ENCODE measurements at regions not wholly inside any gene's neighbourhood (a gene's known extent, or its start where the extent isn't known, plus 50 kb on each side); places are given as distances from the start of the nearest gene placed in this dataset.

DNA sequence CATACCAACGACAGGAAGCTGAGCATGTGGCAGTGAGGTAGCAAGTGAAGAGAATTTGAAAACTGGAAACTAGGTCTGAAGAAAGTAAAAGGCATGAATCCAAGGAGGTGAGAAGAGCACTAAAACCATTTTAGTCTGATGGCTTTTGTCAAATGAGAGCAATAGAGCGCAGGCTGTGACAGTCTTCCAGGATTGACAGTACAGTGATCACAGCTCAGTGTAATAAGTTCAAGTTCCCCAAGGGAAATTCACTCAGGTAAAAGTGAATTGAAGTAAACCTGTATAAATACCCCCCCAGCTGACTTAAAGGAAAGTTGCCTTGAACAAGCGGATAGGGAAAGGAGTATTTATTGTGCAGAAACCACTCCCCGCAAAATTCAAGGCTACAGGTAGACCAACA lies 224.2 kb upstream of the CRBN start:
- Histone ChIP-seq H3K4me3 (no peak overlapping the region), H3K27me3 (no peaks in the 10 kb centered on the region), H3K9me3 (peaks cover 0 to 24% (median 16%) of the 10 kb centered on the region in 4 donors), H3K4me1 (no peaks in the 10 kb centered on the region), H3K36me3 (no peaks in the 10 kb centered on the region), H3K27ac (replicated peaks in 1 of 4) (no peak overlapping the region)
- intact Hi-C loops (cut with DNase I) = no loop called here
- no peak for DNase-seq (ENCODE audit: extremely low spot score)
- TF ChIP-seq, protein P1, sequence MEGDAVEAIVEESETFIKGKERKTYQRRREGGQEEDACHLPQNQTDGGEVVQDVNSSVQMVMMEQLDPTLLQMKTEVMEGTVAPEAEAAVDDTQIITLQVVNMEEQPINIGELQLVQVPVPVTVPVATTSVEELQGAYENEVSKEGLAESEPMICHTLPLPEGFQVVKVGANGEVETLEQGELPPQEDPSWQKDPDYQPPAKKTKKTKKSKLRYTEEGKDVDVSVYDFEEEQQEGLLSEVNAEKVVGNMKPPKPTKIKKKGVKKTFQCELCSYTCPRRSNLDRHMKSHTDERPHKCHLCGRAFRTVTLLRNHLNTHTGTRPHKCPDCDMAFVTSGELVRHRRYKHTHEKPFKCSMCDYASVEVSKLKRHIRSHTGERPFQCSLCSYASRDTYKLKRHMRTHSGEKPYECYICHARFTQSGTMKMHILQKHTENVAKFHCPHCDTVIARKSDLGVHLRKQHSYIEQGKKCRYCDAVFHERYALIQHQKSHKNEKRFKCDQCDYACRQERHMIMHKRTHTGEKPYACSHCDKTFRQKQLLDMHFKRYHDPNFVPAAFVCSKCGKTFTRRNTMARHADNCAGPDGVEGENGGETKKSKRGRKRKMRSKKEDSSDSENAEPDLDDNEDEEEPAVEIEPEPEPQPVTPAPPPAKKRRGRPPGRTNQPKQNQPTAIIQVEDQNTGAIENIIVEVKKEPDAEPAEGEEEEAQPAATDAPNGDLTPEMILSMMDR (IDR thresholded peaks at IDR 0.05) = no peak
- TF ChIP-seq POLR2AphosphoS5 (IDR thresholded peaks at IDR 0.05) (no peak), EP300 (IDR thresholded peaks at IDR 0.05) (no peak), POLR2A (IDR thresholded peaks at IDR 0.05; ENCODE audit: low read depth) (no peak)
- 93% methylated on average over 4 of the region's 4 CpGs for WGBS

- intact Hi-C loops (cut with DNase I) = no loop called here
- no peaks in the 10 kb centered on the region for H3K36me3 ChIP-seq
Observed at GRCh38 chr3:3392946-3393345, 213.5 kb upstream of the CRBN start.

GRCh38 chr3:3383461-3383860 lies 204.0 kb upstream of the CRBN start:
- whole genome bisulfite sequencing = 70% methylated on average over 4 of the region's 4 CpGs
- no peaks in the 10 kb centered on the region for H3K27me3 ChIP-seq
- H3K9me3 ChIP-seq = no peaks in the 10 kb centered on the region
- no peak for DNase-seq (ENCODE audit: extremely low spot score)
- H3K27ac ChIP-seq (replicated peaks in 1 of 4) = no peak overlapping the region
- intact Hi-C loops (cut with DNase I) = no loop called here
- H3K4me1 ChIP-seq = no peaks in the 10 kb centered on the region
- H3K4me3 ChIP-seq = no peak overlapping the region
- H3K36me3 ChIP-seq = no peaks in the 10 kb centered on the region
- TF ChIP-seq EP300 (IDR thresholded peaks at IDR 0.05) = no peak
- no peak for TF ChIP-seq POLR2AphosphoS5 (IDR thresholded peaks at IDR 0.05)
- TF ChIP-seq POLR2A (IDR thresholded peaks at IDR 0.05; ENCODE audit: low read depth) = no peak
- TF ChIP-seq, protein P1 (IDR thresholded peaks at IDR 0.05) = no peak

More at GRCh38 chr3:3392946-3393345, 213.5 kb upstream of the CRBN start:
- no peak for DNase-seq (ENCODE audit: extremely low spot score)
- peaks cover 0 to 8% (median 2%) of the 10 kb centered on the region in 4 donors for H3K9me3 ChIP-seq
- TF ChIP-seq POLR2AphosphoS5 (IDR thresholded peaks at IDR 0.05) (no peak), EP300 (IDR thresholded peaks at IDR 0.05) (no peak), POLR2A (IDR thresholded peaks at IDR 0.05; ENCODE audit: low read depth) (no peak)
- TF ChIP-seq, protein P1 (IDR thresholded peaks at IDR 0.05) = no peak
- H3K4me3 ChIP-seq = no peak overlapping the region
- no peaks in the 10 kb centered on the region for H3K4me1 ChIP-seq
- no peaks in the 10 kb centered on the region for H3K27me3 ChIP-seq
- no peak overlapping the region for H3K27ac ChIP-seq (replicated peaks in 1 of 4)
- 100% methylated on average over 1 of the region's 1 CpG for WGBS

- H3K36me3 ChIP-seq = no peaks in the 10 kb centered on the region
- H3K27me3 ChIP-seq = no peaks in the 10 kb centered on the region
- peaks cover 0 to 18% (median 5%) of the 10 kb centered on the region in 4 donors for H3K9me3 ChIP-seq
- no peaks in the 10 kb centered on the region for H3K4me1 ChIP-seq
- no peak overlapping the region for H3K27ac ChIP-seq (replicated peaks in 1 of 4)
- no peak overlapping the region for H3K4me3 ChIP-seq
- DNase-seq (ENCODE audit: extremely low spot score) = no peak
- 37% methylated on average over 5 of the region's 5 CpGs for WGBS
- intact Hi-C loops (cut with DNase I) = no loop called here
- TF ChIP-seq EP300 (IDR thresholded peaks at IDR 0.05) (no peak), POLR2A (IDR thresholded peaks at IDR 0.05; ENCODE audit: low read depth) (no peak), POLR2AphosphoS5 (IDR thresholded peaks at IDR 0.05) (no peak)
- TF ChIP-seq, protein P1 (IDR thresholded peaks at IDR 0.05) = no peak
Observed at GRCh38 chr3:3372210-3372777, 192.8 kb upstream of the CRBN start.

DNA sequence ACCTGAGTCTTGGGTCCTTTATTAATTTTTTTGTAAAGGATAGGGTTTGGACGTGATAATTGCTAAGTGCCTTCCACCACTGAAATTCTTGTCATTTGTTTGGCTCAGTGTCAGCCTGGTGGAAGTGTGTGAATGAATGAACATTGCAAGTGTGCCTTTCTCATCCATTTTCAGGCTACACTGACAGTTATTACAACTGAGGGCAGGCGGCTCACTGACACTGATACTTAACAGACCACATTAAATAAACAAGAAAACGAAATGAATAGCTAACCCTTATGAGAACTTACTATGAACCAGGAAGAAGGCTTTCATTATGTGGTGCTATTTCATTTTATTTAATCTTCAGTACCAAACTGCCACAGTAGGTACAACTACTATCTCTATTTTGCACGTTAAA lies 188.8 kb upstream of the CRBN start:
- DNase-seq (ENCODE audit: extremely low spot score) = no peak
- no peak overlapping the region for H3K4me3 ChIP-seq
- TF ChIP-seq, protein P1 (IDR thresholded peaks at IDR 0.05) = no peak
- no peak for TF ChIP-seq POLR2AphosphoS5 (IDR thresholded peaks at IDR 0.05)
- no peak for TF ChIP-seq POLR2A (IDR thresholded peaks at IDR 0.05; ENCODE audit: low read depth)
- intact Hi-C loops (cut with DNase I) = no loop called here
- no peaks in the 10 kb centered on the region for H3K9me3 ChIP-seq
- no peak overlapping the region for H3K27ac ChIP-seq (replicated peaks in 1 of 4)
- no peaks in the 10 kb centered on the region for H3K36me3 ChIP-seq
- 20% methylated on average over 4 of the region's 4 CpGs for WGBS
- no peaks in the 10 kb centered on the region for H3K4me1 ChIP-seq
- no peaks in the 10 kb centered on the region for H3K27me3 ChIP-seq
